ENCODE measurements at regions not wholly inside any gene's neighbourhood (a gene's known extent, or its start where the extent isn't known, plus 50 kb on each side); places are given as distances from the start of the nearest gene placed in this dataset.

- Histone ChIP-seq H3K9me3 (ENCODE audit: control insufficient read depth, low read depth, low read length) (peaks cover 3% of the 10 kb centered on the region), H2AFZ (ENCODE audit: control insufficient read depth, low read length) (no peak overlapping the region), H3K27me3 (ENCODE audit: control insufficient read depth, extremely low read depth, insufficient read depth, low read length) (no peaks in the 10 kb centered on the region), H4K20me1 (ENCODE audit: control insufficient read depth, extremely low read depth, insufficient read depth, low read length) (no peaks in the 10 kb centered on the region), H3K4me1 (ENCODE audit: control insufficient read depth, extremely low read depth, insufficient read depth, low read length) (no peaks in the 10 kb centered on the region), H3K9me1 (ENCODE audit: control insufficient read depth, extremely low read depth, insufficient read depth, low read length) (no peaks in the 10 kb centered on the region), H3K4me2 (ENCODE audit: control insufficient read depth, extremely low read depth, insufficient read depth, low read depth, low read length) (no peak overlapping the region), H3K79me2 (ENCODE audit: control insufficient read depth, insufficient read depth, low read length) (no peaks in the 10 kb centered on the region), H3K27ac (ENCODE audit: control insufficient read depth, insufficient read depth, low read length) (no peak overlapping the region), H3K4me3 (ENCODE audit: control insufficient read depth in 2 of 3, extremely low read depth in 1 of 3, insufficient read depth in 2 of 3, low read depth in 1 of 3, low read length in 3 of 3) (no peak overlapping the region), H3K36me3 (ENCODE audit: control insufficient read depth in 2 of 2, extremely low read depth in 1 of 2, insufficient read depth in 2 of 2, low read length in 2 of 2) (no peaks in the 10 kb centered on the region), H3K9ac (ENCODE audit: control insufficient read depth, extremely low read depth, insufficient read depth, low read length) (no peak overlapping the region)
- DNase-seq (ENCODE audit: low read depth, low spot score) (no peak), FAIRE-seq (no peak)
- dilution Hi-C loops (cut with MboI; ENCODE audit: extremely low pct_ligation_motif_present, low sequenced_read_pairs): no loop called here
- TF ChIP-seq EZH2 (IDR thresholded peaks at IDR 0.05; ENCODE audit: low read length) (no peak), CTCF (optimal IDR thresholded peaks at IDR 0.05 in 1 of 3, IDR thresholded peaks at IDR 0.05 in 1 of 3, conservative IDR thresholded peaks at IDR 0.05 in 1 of 3; ENCODE audit: extremely low read depth in 1 of 3, insufficient read depth in 2 of 3, low read length in 3 of 3) (no peak)
These were observed 80.1 kb upstream of the CTNNA2 start for GRCh38 chr2:79432731-79433146.

- DNase-seq (ENCODE audit: low read depth, low spot score) (no peak), FAIRE-seq (no peak)
- H3K79me2 ChIP-seq (ENCODE audit: control insufficient read depth, insufficient read depth, low read length): no peaks in the 10 kb centered on the region
- H3K9me3 ChIP-seq (ENCODE audit: control insufficient read depth, low read depth, low read length): peaks cover 2% of the 10 kb centered on the region
- no peak overlapping the region for H2AFZ ChIP-seq (ENCODE audit: control insufficient read depth, low read length)
- H3K27ac ChIP-seq (ENCODE audit: control insufficient read depth, insufficient read depth, low read length): no peak overlapping the region
- dilution Hi-C loops (cut with MboI; ENCODE audit: extremely low pct_ligation_motif_present, low sequenced_read_pairs): no loop called here
- no peak overlapping the region for H3K4me2 ChIP-seq (ENCODE audit: control insufficient read depth, extremely low read depth, insufficient read depth, low read depth, low read length)
- no peaks in the 10 kb centered on the region for H4K20me1 ChIP-seq (ENCODE audit: control insufficient read depth, extremely low read depth, insufficient read depth, low read length)
- H3K27me3 ChIP-seq (ENCODE audit: control insufficient read depth, extremely low read depth, insufficient read depth, low read length): no peaks in the 10 kb centered on the region
- no peak overlapping the region for H3K4me3 ChIP-seq (ENCODE audit: control insufficient read depth in 2 of 3, extremely low read depth in 1 of 3, insufficient read depth in 2 of 3, low read depth in 1 of 3, low read length in 3 of 3)
- H3K36me3 ChIP-seq (ENCODE audit: control insufficient read depth in 2 of 2, extremely low read depth in 1 of 2, insufficient read depth in 2 of 2, low read length in 2 of 2): no peaks in the 10 kb centered on the region
- H3K4me1 ChIP-seq (ENCODE audit: control insufficient read depth, extremely low read depth, insufficient read depth, low read length): no peaks in the 10 kb centered on the region
- H3K9me1 ChIP-seq (ENCODE audit: control insufficient read depth, extremely low read depth, insufficient read depth, low read length): no peaks in the 10 kb centered on the region
- H3K9ac ChIP-seq (ENCODE audit: control insufficient read depth, extremely low read depth, insufficient read depth, low read length): no peak overlapping the region
- TF ChIP-seq CTCF (optimal IDR thresholded peaks at IDR 0.05 in 1 of 3, IDR thresholded peaks at IDR 0.05 in 1 of 3, conservative IDR thresholded peaks at IDR 0.05 in 1 of 3; ENCODE audit: extremely low read depth in 1 of 3, insufficient read depth in 2 of 3, low read length in 3 of 3) (no peak), EZH2 (IDR thresholded peaks at IDR 0.05; ENCODE audit: low read length) (no peak)
These were observed 84.1 kb upstream of the CTNNA2 start for GRCh38 chr2:79428745-79429144.

All from keratinocyte (primary cell).